Liver (tissue), 3 donors: ENCODE measurements at regions not wholly inside any gene's neighbourhood (a gene's known extent, or its start where the extent isn't known, plus 50 kb on each side); places are given as distances from the start of the nearest gene placed in this dataset.

Experiments used
- CTCF ChIP-seq: fragments of 150-350 bp; IDR thresholded peaks from 2 replicates; pipeline ENCODE4 v1.5.1; 2017; ENCODE audit warnings: improper control_type of control experiment, low read depth, low read length; ENCODE audit not compliant: missing input control
- EGR1 ChIP-seq, 2 donors: IDR thresholded peaks; 2 replicates each; pipeline ENCODE4 v1.6.1; 2016 to 2018; ENCODE audit warnings: antibody characterized with exemption in 2 of 2, low read depth in 2 of 2
- GABPA ChIP-seq, 2 donors: IDR thresholded peaks in 1 of 2; conservative IDR thresholded peaks in 1 of 2; 2 replicates each; pipeline ENCODE4 v1.6.1; 2016; ENCODE audit warnings: antibody characterized with exemption in 2 of 2, mild to moderate bottlenecking in 1 of 2, moderate library complexity in 1 of 2
- donor health status: healthy.
- donor health status: healthy.

DNA sequence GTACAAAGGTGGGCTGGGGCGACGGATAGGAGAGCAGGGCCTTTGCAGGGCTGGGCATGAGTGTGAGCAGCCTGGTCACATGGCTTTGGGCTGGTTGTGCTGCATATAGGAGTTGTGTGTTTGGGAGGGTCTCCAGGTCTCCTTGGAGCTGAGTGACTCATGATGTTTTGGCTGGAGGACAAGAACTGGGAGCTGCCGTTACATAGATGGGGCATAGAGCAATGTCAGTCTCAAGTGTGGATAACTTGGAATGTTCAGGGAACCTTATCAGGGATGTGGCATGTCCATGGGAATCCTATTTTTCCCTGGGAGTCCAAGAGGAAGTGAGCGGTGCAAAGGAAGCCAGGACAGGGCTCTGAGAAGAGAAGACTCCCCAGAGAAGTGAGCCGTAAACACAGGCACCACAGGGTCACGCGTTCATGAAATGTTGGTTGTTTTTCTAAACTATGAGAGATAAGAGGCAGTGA lies 136.4 kb upstream of the KCNE2 start:
- TF ChIP-seq CTCF (no peak), GABPA (IDR thresholded peaks at IDR 0.05 in 1 of 2, conservative IDR thresholded peaks at IDR 0.05 in 1 of 2) (no peak), EGR1 (IDR thresholded peaks at IDR 0.05; ENCODE audit: low read depth in 2 of 2) (no peak)
